ENCODE measurements at regions not wholly inside any gene's neighbourhood (a gene's known extent, or its start where the extent isn't known, plus 50 kb on each side); places are given as distances from the start of the nearest gene placed in this dataset.
A peak's percentile ranks its signal among the peaks of the same experiment; 100 is the strongest.
"Not testable (repeated sequence)": the region's sequence is repeated elsewhere in the genome, so short reads cannot be mapped to it uniquely, and the experiment has no call there.

- intact Hi-C loops (cut with DNase I): no loop called here
- TF ChIP-seq CTCF (IDR thresholded peaks at IDR 0.05): no peak
- TF ChIP-seq POLR2A (IDR thresholded peaks at IDR 0.05): no peak
- DNase-seq: no peak
These were observed 141.1 kb upstream of the FOXQ1 start for GRCh38 chr6:1170794-1171193.

GRCh38 chr6:1164600-1164999, 147.3 kb upstream of the FOXQ1 start:
- Histone ChIP-seq H3K4me3 (no peak overlapping the region), H3K36me3 (no peaks in the 10 kb centered on the region), H3K27me3 (no peaks in the 10 kb centered on the region), H3K9me3 (no peaks in the 10 kb centered on the region), H3K27ac (no peak overlapping the region), H3K4me1 (no peaks in the 10 kb centered on the region)
- TF ChIP-seq CTCF (IDR thresholded peaks at IDR 0.05): no peak
- TF ChIP-seq POLR2A (IDR thresholded peaks at IDR 0.05): no peak
- DNase-seq (no peak), ATAC-seq (no peak)
- 40% methylated on average over 2 of the region's 5 CpGs for WGBS (ENCODE audit: insufficient coverage, low coverage, low lambda C conversion rate, missing lambda C conversion rate)
- intact Hi-C loops (cut with DNase I): no loop called here

More at GRCh38 chr6:1170794-1171193, 141.1 kb upstream of the FOXQ1 start:
- WGBS (ENCODE audit: insufficient coverage, low coverage, low lambda C conversion rate, missing lambda C conversion rate): 52% methylated on average over 5 of the region's 8 CpGs
- H3K36me3 ChIP-seq: no peaks in the 10 kb centered on the region
- H3K27ac ChIP-seq: no peak overlapping the region
- H3K4me1 ChIP-seq: no peaks in the 10 kb centered on the region
- ATAC-seq: no peak
- H3K27me3 ChIP-seq: no peaks in the 10 kb centered on the region
- H3K9me3 ChIP-seq: no peaks in the 10 kb centered on the region
- H3K4me3 ChIP-seq: no peak overlapping the region

GRCh38 chr6:1163501-1163900, 148.4 kb upstream of the FOXQ1 start:
- no peak for DNase-seq
- Histone ChIP-seq H3K27ac (no peak overlapping the region), H3K36me3 (no peaks in the 10 kb centered on the region), H3K4me1 (no peaks in the 10 kb centered on the region), H3K4me3 (no peak overlapping the region), H3K9me3 (no peaks in the 10 kb centered on the region), H3K27me3 (no peaks in the 10 kb centered on the region)
- TF ChIP-seq POLR2A (IDR thresholded peaks at IDR 0.05) (no peak), CTCF (IDR thresholded peaks at IDR 0.05) (no peak)
- no peak for ATAC-seq
- WGBS (ENCODE audit: insufficient coverage, low coverage, low lambda C conversion rate, missing lambda C conversion rate): 66% methylated on average over 5 of the region's 5 CpGs
- intact Hi-C loops (cut with DNase I): no loop called here

GRCh38 chr6:1162367-1163275, 149.3 kb upstream of the FOXQ1 start:
- no peak for TF ChIP-seq CTCF (IDR thresholded peaks at IDR 0.05)
- no peak for TF ChIP-seq POLR2A (IDR thresholded peaks at IDR 0.05)
- WGBS (ENCODE audit: insufficient coverage, low coverage, low lambda C conversion rate, missing lambda C conversion rate): 25% methylated on average over 7 of the region's 8 CpGs
- peak overlapping the region in 1 of 3 donors; percentile 3 for H3K4me3 ChIP-seq
- no peaks in the 10 kb centered on the region for H3K36me3 ChIP-seq
- DNase-seq: no peak
- peak in 1 of 4 donors; percentile 78 for ATAC-seq
- H3K27me3 ChIP-seq: no peaks in the 10 kb centered on the region
- intact Hi-C loops (cut with DNase I): no loop called here
- no peaks in the 10 kb centered on the region for H3K9me3 ChIP-seq
- H3K27ac ChIP-seq: no peak overlapping the region
- H3K4me1 ChIP-seq: no peaks in the 10 kb centered on the region

- H3K27me3 ChIP-seq; ATAC-seq; H3K4me3 ChIP-seq; H3K27ac ChIP-seq; DNase-seq; H3K36me3 ChIP-seq; H3K9me3 ChIP-seq; intact Hi-C loops (cut with DNase I); H3K4me1 ChIP-seq: not testable (repeated sequence)
- 83% methylated on average over 2 of the region's 3 CpGs for WGBS (ENCODE audit: insufficient coverage, low coverage, low lambda C conversion rate, missing lambda C conversion rate)
These were observed 155.5 kb upstream of the FOXQ1 start for GRCh38 chr6:1156411-1156810.
